Stomach (tissue), 4 donors: ENCODE measurements at regions not wholly inside any gene's neighbourhood (a gene's known extent, or its start where the extent isn't known, plus 50 kb on each side); places are given as distances from the start of the nearest gene placed in this dataset.

Source experiments
- EP300 ChIP-seq: sonication (generic); formaldehyde crosslinking; IDR thresholded peaks from one replicate; pipeline ENCODE4 v1.6.1; 2017; ENCODE audit warnings: antibody characterized with exemption
- POLR2A ChIP-seq, 4 donors: fragments of 450-650 bp; IDR thresholded peaks; one replicate each; pipeline ENCODE4 v1.6.1; 2016; ENCODE audit warnings: antibody characterized with exemption in 4 of 4, control low read depth in 2 of 4, mild to moderate bottlenecking in 1 of 4, moderate library complexity in 1 of 4
- POLR2AphosphoS5 ChIP-seq, 3 donors: sonication (generic); formaldehyde crosslinking; IDR thresholded peaks; one replicate each; pipeline ENCODE4 v1.6.1; 2016; ENCODE audit warnings: antibody characterized with exemption in 3 of 3
- TF ChIP-seq, protein P1 (sequence below), 7 experiments: fragments of 450-650 bp in 4 of 7; fragments of 200-600 bp in 3 of 7; sonication (generic) in 3 of 7; IDR thresholded peaks; one replicate each; pipeline ENCODE4 v1.5.1; 2016 to 2019; ENCODE audit warnings: antibody characterized with exemption in 7 of 7, control low read depth in 2 of 7, mild to moderate bottlenecking in 1 of 7

DNA sequence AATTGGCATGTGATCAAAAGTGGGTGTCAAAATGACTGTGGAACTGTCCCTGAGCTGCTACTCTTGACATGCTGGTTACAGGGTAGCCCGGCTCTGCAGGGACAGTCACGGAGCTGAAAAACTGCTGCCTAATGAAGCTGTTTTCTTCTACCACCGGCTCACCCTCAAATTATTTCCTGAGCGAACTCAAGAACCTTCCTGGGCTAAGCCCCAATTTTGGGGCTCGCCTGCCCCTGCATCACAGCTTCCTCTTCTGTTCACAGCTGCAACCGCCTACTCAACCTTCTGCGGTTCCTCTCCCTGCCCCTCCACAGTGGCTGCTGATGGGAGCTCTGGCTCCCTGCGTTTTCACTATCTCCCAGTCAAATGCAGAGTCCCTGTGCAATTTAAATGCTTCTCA lies 110.8 kb upstream of the MLN start:
- TF ChIP-seq, protein P1, sequence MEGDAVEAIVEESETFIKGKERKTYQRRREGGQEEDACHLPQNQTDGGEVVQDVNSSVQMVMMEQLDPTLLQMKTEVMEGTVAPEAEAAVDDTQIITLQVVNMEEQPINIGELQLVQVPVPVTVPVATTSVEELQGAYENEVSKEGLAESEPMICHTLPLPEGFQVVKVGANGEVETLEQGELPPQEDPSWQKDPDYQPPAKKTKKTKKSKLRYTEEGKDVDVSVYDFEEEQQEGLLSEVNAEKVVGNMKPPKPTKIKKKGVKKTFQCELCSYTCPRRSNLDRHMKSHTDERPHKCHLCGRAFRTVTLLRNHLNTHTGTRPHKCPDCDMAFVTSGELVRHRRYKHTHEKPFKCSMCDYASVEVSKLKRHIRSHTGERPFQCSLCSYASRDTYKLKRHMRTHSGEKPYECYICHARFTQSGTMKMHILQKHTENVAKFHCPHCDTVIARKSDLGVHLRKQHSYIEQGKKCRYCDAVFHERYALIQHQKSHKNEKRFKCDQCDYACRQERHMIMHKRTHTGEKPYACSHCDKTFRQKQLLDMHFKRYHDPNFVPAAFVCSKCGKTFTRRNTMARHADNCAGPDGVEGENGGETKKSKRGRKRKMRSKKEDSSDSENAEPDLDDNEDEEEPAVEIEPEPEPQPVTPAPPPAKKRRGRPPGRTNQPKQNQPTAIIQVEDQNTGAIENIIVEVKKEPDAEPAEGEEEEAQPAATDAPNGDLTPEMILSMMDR (IDR thresholded peaks at IDR 0.05), result no peak
- TF ChIP-seq POLR2A (IDR thresholded peaks at IDR 0.05) (no peak), EP300 (no peak), POLR2AphosphoS5 (IDR thresholded peaks at IDR 0.05) (no peak)
